ENCODE measurements at regions not wholly inside any gene's neighbourhood (a gene's known extent, or its start where the extent isn't known, plus 50 kb on each side); places are given as distances from the start of the nearest gene placed in this dataset.

DNA sequence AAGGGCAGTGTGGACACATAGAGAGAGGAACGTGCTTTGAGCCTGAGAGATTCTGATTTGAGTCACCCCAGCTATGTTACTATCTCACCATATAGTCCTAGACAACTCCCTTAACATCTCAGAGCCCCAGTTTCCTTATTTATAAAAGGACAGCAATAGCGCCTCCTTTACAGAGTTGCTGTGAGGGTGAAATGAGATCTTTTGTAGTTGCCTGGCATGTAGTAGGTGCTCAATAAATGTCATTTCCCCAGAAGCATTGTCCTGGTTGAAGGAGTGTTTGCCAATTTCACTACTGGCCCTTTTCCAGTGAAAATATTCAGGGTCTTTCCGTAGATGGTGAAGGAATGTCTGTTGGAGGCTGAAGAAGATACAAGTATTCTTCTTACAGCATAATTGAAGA, 51.3 kb upstream of the FAM180A start:
- H4K20me1 ChIP-seq (ENCODE audit: insufficient read depth, low read length): no peaks in the 10 kb centered on the region
- no peaks in the 10 kb centered on the region for H3K27me3 ChIP-seq (replicated peaks; ENCODE audit: insufficient read depth, low read length)
- no peak overlapping the region for H3K4me2 ChIP-seq (ENCODE audit: low read depth, low read length)
- H3K4me3 ChIP-seq (ENCODE audit: low read length): no peak overlapping the region
- no peak for TF ChIP-seq EZH2phosphoT487 (IDR thresholded peaks at IDR 0.05; ENCODE audit: low read length)
- TF ChIP-seq, protein P1, sequence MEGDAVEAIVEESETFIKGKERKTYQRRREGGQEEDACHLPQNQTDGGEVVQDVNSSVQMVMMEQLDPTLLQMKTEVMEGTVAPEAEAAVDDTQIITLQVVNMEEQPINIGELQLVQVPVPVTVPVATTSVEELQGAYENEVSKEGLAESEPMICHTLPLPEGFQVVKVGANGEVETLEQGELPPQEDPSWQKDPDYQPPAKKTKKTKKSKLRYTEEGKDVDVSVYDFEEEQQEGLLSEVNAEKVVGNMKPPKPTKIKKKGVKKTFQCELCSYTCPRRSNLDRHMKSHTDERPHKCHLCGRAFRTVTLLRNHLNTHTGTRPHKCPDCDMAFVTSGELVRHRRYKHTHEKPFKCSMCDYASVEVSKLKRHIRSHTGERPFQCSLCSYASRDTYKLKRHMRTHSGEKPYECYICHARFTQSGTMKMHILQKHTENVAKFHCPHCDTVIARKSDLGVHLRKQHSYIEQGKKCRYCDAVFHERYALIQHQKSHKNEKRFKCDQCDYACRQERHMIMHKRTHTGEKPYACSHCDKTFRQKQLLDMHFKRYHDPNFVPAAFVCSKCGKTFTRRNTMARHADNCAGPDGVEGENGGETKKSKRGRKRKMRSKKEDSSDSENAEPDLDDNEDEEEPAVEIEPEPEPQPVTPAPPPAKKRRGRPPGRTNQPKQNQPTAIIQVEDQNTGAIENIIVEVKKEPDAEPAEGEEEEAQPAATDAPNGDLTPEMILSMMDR (IDR thresholded peaks at IDR 0.05; ENCODE audit: low read length): no peak
- TF ChIP-seq EZH2 (optimal IDR thresholded peaks at IDR 0.05; ENCODE audit: low read depth, low read length): no peak
- no peak overlapping the region for H3K9ac ChIP-seq (ENCODE audit: low read length)
- no peaks in the 10 kb centered on the region for H3K79me2 ChIP-seq (ENCODE audit: low read length)
- H3K9me2 ChIP-seq (replicated peaks; ENCODE audit: insufficient read depth, low read length): no peaks in the 10 kb centered on the region
- no peaks in the 10 kb centered on the region for H3K9me3 ChIP-seq (replicated peaks; ENCODE audit: insufficient read depth, low read length)
- no peak for DNase-seq
- H3K4me1 ChIP-seq (ENCODE audit: low read length): no peaks in the 10 kb centered on the region
- no peaks in the 10 kb centered on the region for H3K36me3 ChIP-seq (replicated peaks; ENCODE audit: insufficient read depth, low read length)
- no peaks in the 10 kb centered on the region for H3F3A ChIP-seq (ENCODE audit: insufficient read depth, low read length)
- no peak overlapping the region for H2AFZ ChIP-seq (ENCODE audit: low read length)
- H3K27ac ChIP-seq (ENCODE audit: low read length): no peak overlapping the region

Measured in MM.1S (cell line).